H1 (cell line): ENCODE measurements at regions not wholly inside any gene's neighbourhood (a gene's known extent, or its start where the extent isn't known, plus 50 kb on each side); places are given as distances from the start of the nearest gene placed in this dataset.

Experiments used
- CTCF ChIA-PET: fragments of 300-600 bp; sonication (Branson Sonifier 250); formaldehyde crosslinking; loops from one replicate; lab custom pipeline; 2021; ENCODE audit not compliant: partially characterized antibody; lab: Charles Lee
- POLR2A ChIA-PET: fragments of 300-600 bp; sonication (Branson Sonifier 250); formaldehyde crosslinking; loops from one replicate; lab custom pipeline; 2021; ENCODE audit warnings: inconsistent platforms; ENCODE audit not compliant: partially characterized antibody; lab: Charles Lee
- DNase-seq, 2 experiments: peaks; one replicate each; pipeline versions ENCODE4 v3.0.0 to v3.0.0-alpha.2; 2010 to 2022; ENCODE audit warnings: low spot score in 2 of 2, low read depth in 1 of 2, mixed read lengths in 1 of 2
- FAIRE-seq: peaks from 2 replicates; lab custom pipeline; 2011; peaks lifted over from hg19 to GRCh38; lab: Jason Lieb, UNC
- H2AFZ ChIP-seq: 2 replicates; pipeline ENCODE4 v1.8.1; 2012; ENCODE audit warnings: low read length, inconsistent platforms
- H2AK5ac ChIP-seq: 2 replicates; pipeline ENCODE4 v1.6.1; 2013; ENCODE audit warnings: low read depth, low read length
- H2BK120ac ChIP-seq: replicated peaks from 2 replicates; pipeline ENCODE3; 2013; ENCODE audit warnings: low read depth, low read length, inconsistent platforms
- H2BK12ac ChIP-seq: 2 replicates; pipeline ENCODE4 v1.6.1; 2013; ENCODE audit warnings: low read depth, low read length
- H2BK15ac ChIP-seq: 2 replicates; pipeline ENCODE4 v1.6.1; 2013; ENCODE audit warnings: low read length
- H2BK20ac ChIP-seq: 2 replicates; pipeline ENCODE4 v1.6.1; 2013; ENCODE audit warnings: low read length
- H2BK5ac ChIP-seq: 2 replicates; pipeline ENCODE4 v1.6.1; 2013; ENCODE audit warnings: low read depth, low read length
- H3K14ac ChIP-seq: 2 replicates; pipeline ENCODE4 v1.6.1; 2013; ENCODE audit warnings: inconsistent platforms; ENCODE audit not compliant: insufficient read length
- H3K18ac ChIP-seq: 2 replicates; pipeline ENCODE4 v1.6.1; 2013; ENCODE audit warnings: low read length; ENCODE audit errors: extremely low read depth
- H3K23ac ChIP-seq: 2 replicates; pipeline ENCODE4 v1.6.1; 2013; ENCODE audit warnings: inconsistent platforms; ENCODE audit not compliant: insufficient read length
- H3K23me2 ChIP-seq: 2 replicates; pipeline ENCODE4 v1.6.1; 2013; ENCODE audit warnings: low read depth, low read length
- H3K27ac ChIP-seq: 2 replicates; pipeline ENCODE4 v1.6.1; 2011; ENCODE audit warnings: low read depth, low read length, inconsistent platforms
- H3K27me3 ChIP-seq, 4 experiments: replicated peaks in 1 of 4; 1 replicate in 1 of 4; 2 replicates in 3 of 4; pipeline versions ENCODE4 v1.6.1 to v1.8.1; 2011 to 2013; ENCODE audit warnings: low read length in 3 of 4, mild to moderate bottlenecking in 3 of 4, inconsistent platforms in 2 of 4, mixed read lengths in 2 of 4, moderate library complexity in 1 of 4; ENCODE audit not compliant: control insufficient read depth in 3 of 4, insufficient read depth in 3 of 4; ENCODE audit errors: extremely low read depth in 1 of 4
- H3K36me3 ChIP-seq, 4 experiments: 2 replicates each; pipeline versions ENCODE4 v1.6.1 to v1.8.1; 2011 to 2013; ENCODE audit warnings: mild to moderate bottlenecking in 4 of 4, low read length in 3 of 4, moderate library complexity in 2 of 4, control low read depth in 1 of 4, inconsistent platforms in 1 of 4; ENCODE audit not compliant: insufficient read depth in 4 of 4, control insufficient read depth in 2 of 4
- H3K4ac ChIP-seq: replicated peaks from 2 replicates; pipeline ENCODE3; 2013; ENCODE audit warnings: low read length, low read depth, mixed read lengths, inconsistent platforms; ENCODE audit not compliant: insufficient read length
- H3K4me1 ChIP-seq, 4 experiments: replicated peaks in 1 of 4; 1 replicate in 1 of 4; 2 replicates in 3 of 4; pipeline versions ENCODE4 v1.6.1 to v1.8.1; 2011 to 2013; ENCODE audit warnings: low read length in 3 of 4, inconsistent platforms in 2 of 4, mixed read lengths in 1 of 4; ENCODE audit not compliant: insufficient read depth in 4 of 4, control insufficient read depth in 3 of 4
- H3K4me2 ChIP-seq, 2 experiments: 2 replicates each; pipeline versions ENCODE4 v1.6.1 to v1.8.1; 2011 to 2013; ENCODE audit warnings: low read depth in 2 of 2, low read length in 2 of 2, control low read depth in 1 of 2, inconsistent platforms in 1 of 2, mild to moderate bottlenecking in 1 of 2; ENCODE audit not compliant: insufficient read depth in 1 of 2
- H3K4me3 ChIP-seq, 4 experiments: fragments of 200-600, 300-600 bp in 1 of 4; sonication (generic), shearing (Covaris generic), sonication (Bioruptor Twin) in 1 of 4; 2 replicates each; pipeline versions ENCODE4 v1.5.1 to v1.8.1; 2011 to 2016; ENCODE audit warnings: low read length in 4 of 4, low read depth in 3 of 4, control low read depth in 2 of 4, inconsistent platforms in 2 of 4, mild to moderate bottlenecking in 2 of 4, mixed read lengths in 1 of 4, moderate library complexity in 1 of 4; ENCODE audit not compliant: insufficient read depth in 2 of 4; ENCODE audit errors: extremely low read depth in 1 of 4
- H3K56ac ChIP-seq: replicated peaks from 2 replicates; pipeline ENCODE3; 2013; ENCODE audit warnings: low read depth, mild to moderate bottlenecking, mixed read lengths, low read length, inconsistent platforms; ENCODE audit not compliant: insufficient read length
- H3K79me1 ChIP-seq: 2 replicates; pipeline ENCODE4 v1.6.1; 2013; ENCODE audit warnings: low read depth, low read length, control low read depth
- H3K79me2 ChIP-seq, 2 experiments: 2 replicates each; pipeline versions ENCODE4 v1.6.1 to v1.8.1; 2012 to 2013; ENCODE audit warnings: low read length in 2 of 2, mild to moderate bottlenecking in 2 of 2, inconsistent platforms in 1 of 2; ENCODE audit not compliant: insufficient read depth in 2 of 2, control insufficient read depth in 1 of 2
- H3K9ac ChIP-seq, 4 experiments: replicated peaks in 1 of 4; 1 replicate in 1 of 4; 2 replicates in 3 of 4; pipeline versions ENCODE4 v1.6.1 to v1.8.1; 2011 to 2013; ENCODE audit warnings: low read depth in 3 of 4, low read length in 3 of 4, control low read depth in 2 of 4, mild to moderate bottlenecking in 2 of 4, moderate library complexity in 2 of 4, inconsistent platforms in 1 of 4; ENCODE audit errors: extremely low read depth in 1 of 4
- H3K9me3 ChIP-seq, 2 experiments: 2 replicates each; pipeline versions ENCODE4 v1.6.1 to v1.8.1; 2012 to 2013; ENCODE audit warnings: mild to moderate bottlenecking in 2 of 2, moderate library complexity in 2 of 2, control low read depth in 1 of 2, inconsistent platforms in 1 of 2, low read depth in 1 of 2, low read length in 1 of 2, mixed read lengths in 1 of 2; ENCODE audit not compliant: insufficient read depth in 2 of 2
- H4K20me1 ChIP-seq, 2 experiments: replicated peaks in 1 of 2; 2 replicates each; pipeline versions ENCODE3 to v1.8.1; 2011 to 2013; ENCODE audit warnings: inconsistent platforms in 2 of 2, low read length in 2 of 2, mild to moderate bottlenecking in 1 of 2; ENCODE audit not compliant: insufficient read depth in 2 of 2, control insufficient read depth in 1 of 2
- H4K5ac ChIP-seq: 2 replicates; pipeline ENCODE4 v1.6.1; 2013; ENCODE audit warnings: low read length, low read depth, mixed read lengths, inconsistent platforms; ENCODE audit not compliant: insufficient read length
- H4K8ac ChIP-seq: 2 replicates; pipeline ENCODE4 v1.8.0; 2013; ENCODE audit warnings: mild to moderate bottlenecking, moderate library complexity, low read length, inconsistent platforms; ENCODE audit not compliant: insufficient read depth; ENCODE audit errors: extremely low read depth
- H4K91ac ChIP-seq: replicated peaks from 2 replicates; pipeline ENCODE3; 2013; ENCODE audit warnings: low read length, mixed read lengths, inconsistent platforms; ENCODE audit not compliant: insufficient read length
- SP4 ChIP-seq: IDR thresholded peaks from 2 replicates; pipeline ENCODE4 v1.6.1; 2012; ENCODE audit warnings: low read length, inconsistent platforms
- WGBS, 2 experiments: shearing (Covaris generic) in 1 of 2; methylation state at CpG; one replicate each; pipeline versions ENCODE4 v1.1.6 to v1.1.7; 2013 to 2015; ENCODE audit warnings: low lambda C conversion rate in 2 of 2, mixed read lengths in 2 of 2, inconsistent platforms in 1 of 2, low coverage in 1 of 2, missing lambda C conversion rate in 1 of 2; ENCODE audit not compliant: insufficient replicate concordance in 2 of 2, insufficient coverage in 1 of 2, insufficient read length in 1 of 2; ENCODE audit errors: extremely low coverage in 1 of 2, missing lambda C conversion rate in 1 of 2; 5-methylcytosine and 5-hydroxymethylcytosine counted together

GRCh38 chr16:58863042-58863441 is 128.9 kb upstream of the GOT2 start:
- Histone ChIP-seq H3K23me2 (no peaks in the 10 kb centered on the region), H3K27ac (peak overlapping the region; percentile 61; the same call in 1 of the 2 replicates), H3K56ac (no peak overlapping the region), H3K79me2 (no peaks in the 10 kb centered on the region), H3K18ac (no peak overlapping the region; the same call in 1 of the 2 replicates), H2BK120ac (peak overlapping the region; percentile 98), H2AK5ac (no peak overlapping the region), H4K5ac (peak overlapping the region; percentile 55), H2BK15ac (no peak overlapping the region), H3K4me1 (peaks cover 0 to 12% (median 6%) of the 10 kb centered on the region in 4 experiments; a peak in 5 of 7 replicates), H2AFZ (no peak overlapping the region), H3K9me3 (no peaks in the 10 kb centered on the region), H3K9ac (no peak overlapping the region), H4K20me1 (no peaks in the 10 kb centered on the region), H3K27me3 (no peaks in the 10 kb centered on the region)
- POLR2A ChIA-PET = interaction anchor here (1.1 to 1.6 kb wide), 4 partner anchors 9 to 307 kb away, joined by 3 to 11 read pairs (median 6); no protein-coding TSS in a partner anchor
- 47% methylated on average over 2 of the region's 2 CpGs; no CpG with 5 or more reads in 1 of the 2 experiments for WGBS, 2 experiments
- FAIRE-seq = no peak
- TF ChIP-seq SP4 = no peak
- TF ChIP-seq, all 59 proteins: peak for 0
- Histone ChIP-seq H3K79me1 (no peaks in the 10 kb centered on the region), H2BK5ac (peak overlapping the region; percentile 87; the same call in 1 of the 2 replicates), H4K91ac (peak overlapping the region; percentile 94), H3K36me3 (no peaks in the 10 kb centered on the region), H2BK20ac (peak overlapping the region; percentile 63; the same call in 1 of the 2 replicates), H2BK12ac (peak overlapping the region; percentile 56; the same call in 1 of the 2 replicates), H4K8ac (no peak overlapping the region), H3K4me3 (peak overlapping the region in 1 of 4 experiments; percentile 50; a peak in 2 of 8 replicates), H3K4me2 (peak overlapping the region; percentile 60 to 64; a peak in 3 of 4 replicates), H3K4ac (no peak overlapping the region), H3K14ac (no peak overlapping the region), H3K23ac (no peak overlapping the region)
- CTCF ChIA-PET = interaction anchor here (1.3 to 1.6 kb wide), 2 partner anchors 9 to 80 kb away, joined by 3 to 4 read pairs; no protein-coding TSS in a partner anchor
- DNase-seq = no peak
